SK-N-SH (cell line): ENCODE measurements at regions not wholly inside any gene's neighbourhood (a gene's known extent, or its start where the extent isn't known, plus 50 kb on each side); places are given as distances from the start of the nearest gene placed in this dataset.
A peak's percentile ranks its signal among the peaks of the same experiment; 100 is the strongest.

Source experiments
- CTCF ChIA-PET: fragments of 300-600, 350-600 bp; formaldehyde crosslinking; extraction: SDS; loops from one replicate; lab custom pipeline; 2021; lab: Yijun Ruan, JAX
- POLR2A ChIA-PET: fragments of 350-600 bp; sonication (Branson Sonifier 250); formaldehyde crosslinking; extraction: SDS; loops from one replicate; lab custom pipeline; 2020; ENCODE audit warnings: antibody characterized with exemption, inconsistent platforms; lab: Yijun Ruan, JAX
- DNase-seq: peaks from one replicate; pipeline ENCODE4 v3.0.0; 2012
- H2AFZ ChIP-seq: fragments of 200-600 bp; sonication (generic); 2 replicates; pipeline ENCODE4 v1.8.1; 2016; ENCODE audit warnings: antibody characterized with exemption, mild to moderate bottlenecking, low read depth
- H3F3A ChIP-seq: fragments of 200-600 bp; sonication (generic); replicated peaks from 2 replicates; pipeline ENCODE3; 2016; ENCODE audit warnings: antibody characterized with exemption, mild to moderate bottlenecking; ENCODE audit not compliant: insufficient read depth
- H3K27ac ChIP-seq, 2 experiments: fragments of 200-500 bp in 1 of 2; fragments of 200-600 bp in 1 of 2; sonication (Bioruptor generic) in 1 of 2; sonication (generic), shearing (Covaris generic) in 1 of 2; 2 replicates each; pipeline versions ENCODE4 v1.5.1 to v1.6.1; 2014 to 2016; ENCODE audit warnings: low read depth in 2 of 2, inconsistent platforms in 1 of 2, low read length in 1 of 2, mild to moderate bottlenecking in 1 of 2, mixed read lengths in 1 of 2
- H3K27me3 ChIP-seq: fragments of 200-600 bp; sonication (generic), shearing (Covaris generic); 2 replicates; pipeline ENCODE4 v1.6.1; 2016; ENCODE audit warnings: mixed run types; ENCODE audit not compliant: insufficient read depth
- H3K36me3 ChIP-seq, 2 experiments: fragments of 200-500 bp in 1 of 2; fragments of 200-600 bp in 1 of 2; sonication (Bioruptor generic) in 1 of 2; sonication (generic) in 1 of 2; replicated peaks in 1 of 2; 2 replicates each; pipeline versions ENCODE3 to v1.5.1; 2014 to 2016; ENCODE audit warnings: low read length in 1 of 2, mild to moderate bottlenecking in 1 of 2; ENCODE audit not compliant: insufficient read depth in 2 of 2, control insufficient read depth in 1 of 2
- H3K4me1 ChIP-seq, 2 experiments: fragments of 200-500 bp in 1 of 2; fragments of 200-600 bp in 1 of 2; sonication (Bioruptor generic) in 1 of 2; sonication (generic), shearing (Covaris generic) in 1 of 2; 2 replicates each; pipeline versions ENCODE4 v1.5.1 to v1.6.1; 2014 to 2016; ENCODE audit warnings: low read depth in 1 of 2, low read length in 1 of 2, mixed run types in 1 of 2; ENCODE audit not compliant: insufficient read depth in 2 of 2, control insufficient read depth in 1 of 2
- H3K4me2 ChIP-seq: fragments of 200-600 bp; sonication (generic), shearing (Covaris generic); 2 replicates; pipeline ENCODE4 v1.6.1; 2017; ENCODE audit warnings: mixed run types
- H3K4me3 ChIP-seq, 2 experiments: fragments of 200-500 bp in 1 of 2; fragments of 200-600 bp in 1 of 2; sonication (Bioruptor generic) in 1 of 2; sonication (generic), shearing (Covaris generic) in 1 of 2; 2 replicates each; pipeline versions ENCODE4 v1.5.1 to v1.8.1; 2014 to 2016; ENCODE audit warnings: low read depth in 2 of 2, inconsistent platforms in 1 of 2, low read length in 1 of 2, mild to moderate bottlenecking in 1 of 2, mixed read lengths in 1 of 2, moderate library complexity in 1 of 2
- H3K79me2 ChIP-seq: fragments of 200-600 bp; sonication (generic); 2 replicates; pipeline ENCODE4 v1.8.1; 2017; ENCODE audit warnings: mild to moderate bottlenecking; ENCODE audit not compliant: insufficient read depth
- H3K9ac ChIP-seq: fragments of 200-600 bp; sonication (generic); 2 replicates; pipeline ENCODE4 v1.6.1; 2017; ENCODE audit warnings: mixed run types
- H3K9me2 ChIP-seq: fragments of 200-600 bp; sonication (generic); 2 replicates; pipeline ENCODE4 v1.6.1; 2017; ENCODE audit warnings: mixed run types
- H3K9me3 ChIP-seq: fragments of 200-600 bp; sonication (generic); 2 replicates; pipeline ENCODE4 v1.6.1; 2017; ENCODE audit warnings: mixed run types, mild to moderate bottlenecking, moderate library complexity
- H4K20me1 ChIP-seq: fragments of 200-600 bp; sonication (generic); 2 replicates; pipeline ENCODE4 v1.6.1; 2017; ENCODE audit warnings: mild to moderate bottlenecking, mixed run types; ENCODE audit not compliant: insufficient read depth
- ELF1 ChIP-seq: IDR thresholded peaks from 2 replicates; pipeline ENCODE4 v1.4.0; 2012
- EP300 ChIP-seq, 2 experiments: IDR thresholded peaks; 2 replicates each; pipeline versions ENCODE4 v1.4.0 to v1.6.1; 2012; ENCODE audit warnings: borderline replicate concordance in 1 of 2, low read depth in 1 of 2, low read length in 1 of 2
- EZH2phosphoT487 ChIP-seq: fragments of 200-600 bp; sonication (generic); IDR thresholded peaks from 2 replicates; pipeline ENCODE4 v1.6.1; 2017; ENCODE audit warnings: low read depth, mixed run types, mild to moderate bottlenecking, antibody characterized with exemption, moderate library complexity, borderline replicate concordance
- FOSL2 ChIP-seq: IDR thresholded peaks from 2 replicates; pipeline ENCODE4 v1.4.0; 2012; ENCODE audit warnings: low read depth, mild to moderate bottlenecking, moderate library complexity, borderline replicate concordance
- GATA2 ChIP-seq: sonication (generic); formaldehyde crosslinking; IDR thresholded peaks from 2 replicates; pipeline ENCODE4 v1.5.0; 2020; ENCODE audit warnings: mild to moderate bottlenecking, missing genetic modification reagents
- MEF2A ChIP-seq: IDR thresholded peaks from 2 replicates; pipeline ENCODE4 v1.4.0; 2012; ENCODE audit warnings: low read depth, borderline replicate concordance
- RAD21 ChIP-seq: IDR thresholded peaks from 2 replicates; pipeline ENCODE4 v1.6.1; 2012; ENCODE audit warnings: mild to moderate bottlenecking, low read length
- RXRA ChIP-seq: IDR thresholded peaks from 2 replicates; pipeline ENCODE4 v1.4.0; 2012; ENCODE audit warnings: low read depth, mild to moderate bottlenecking, borderline replicate concordance
- SMC3 ChIP-seq: IDR thresholded peaks from 2 replicates; pipeline ENCODE4 v1.6.1; 2012; ENCODE audit warnings: low read depth, low read length, improper control_type of control experiment
- WGBS: methylation state at CpG from one replicate; pipeline ENCODE4 v1.1.6; 2017; ENCODE audit warnings: low lambda C conversion rate; 5-methylcytosine and 5-hydroxymethylcytosine counted together
- TF ChIP-seq, protein P1 (sequence below): IDR thresholded peaks from 2 replicates; pipeline ENCODE4; 2012
- TF ChIP-seq, protein P2 (sequence below): fragments of 200-600 bp; sonication (generic); IDR thresholded peaks from 2 replicates; pipeline ENCODE4 v1.6.1; 2017; ENCODE audit warnings: antibody characterized with exemption, mild to moderate bottlenecking, moderate library complexity
- TF ChIP-seq, protein P3 (sequence below): IDR thresholded peaks from 2 replicates; pipeline ENCODE4 v1.4.0; 2012; ENCODE audit warnings: low read depth, borderline replicate concordance
- TF ChIP-seq, protein P4 (sequence below): fragments of 150-350 bp; IDR thresholded peaks from 2 replicates; pipeline ENCODE4 v1.6.1; 2016; ENCODE audit warnings: mild to moderate bottlenecking, low read depth, low read length

DNA sequence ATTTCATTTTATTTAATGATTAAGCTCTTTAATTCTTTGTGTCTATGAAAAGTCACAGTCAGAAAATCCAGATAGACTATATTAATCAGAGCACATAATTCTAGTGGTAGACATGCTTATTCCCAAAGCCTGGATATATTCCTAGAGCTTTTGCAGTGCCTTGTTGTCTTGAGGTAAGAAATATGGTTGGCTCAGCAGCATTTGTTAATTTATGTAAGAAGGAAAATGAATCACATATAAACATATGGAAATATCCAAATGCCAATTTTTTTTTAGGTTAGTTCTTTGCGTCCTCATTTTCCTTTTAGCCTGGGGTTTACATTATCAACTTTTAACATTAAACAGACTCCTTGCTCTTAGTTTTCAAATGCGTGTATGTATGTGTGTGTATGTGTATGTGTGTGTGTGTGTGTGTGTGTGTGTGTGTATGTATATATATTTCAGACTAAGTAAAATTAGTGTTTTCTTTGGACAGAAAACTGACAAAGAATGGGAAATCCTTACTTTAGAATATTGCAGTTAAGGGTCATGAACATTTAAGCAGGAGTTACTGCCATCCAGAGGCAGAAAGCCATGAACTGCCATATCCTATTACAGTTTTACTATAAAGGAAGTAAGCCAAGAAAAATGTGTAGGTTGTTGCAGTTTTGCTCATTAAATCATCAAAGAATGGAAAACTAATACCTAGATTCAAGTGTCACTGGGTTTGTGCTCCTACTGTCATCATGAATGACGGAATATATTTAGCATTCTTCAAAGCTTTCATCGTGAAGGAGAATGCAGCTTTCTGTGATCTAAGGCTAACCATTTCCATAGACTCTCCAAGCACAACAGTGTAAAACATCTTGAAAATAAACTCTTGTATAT lies 477.1 kb upstream of the NR5A2 start:
- no peaks in the 10 kb centered on the region for H3K27me3 ChIP-seq
- H3K4me1 ChIP-seq, result peaks cover 0 to 11% of the 10 kb centered on the region in 2 experiments; a peak in 3 of 4 replicates
- H4K20me1 ChIP-seq, result no peaks in the 10 kb centered on the region
- H3K36me3 ChIP-seq, result no peaks in the 10 kb centered on the region
- peak; percentile 10 for DNase-seq
- TF ChIP-seq MEF2A (no peak), RXRA (no peak), RAD21 (peak; percentile 72), SMC3 (peak; percentile 53)
- TF ChIP-seq, protein P1, sequence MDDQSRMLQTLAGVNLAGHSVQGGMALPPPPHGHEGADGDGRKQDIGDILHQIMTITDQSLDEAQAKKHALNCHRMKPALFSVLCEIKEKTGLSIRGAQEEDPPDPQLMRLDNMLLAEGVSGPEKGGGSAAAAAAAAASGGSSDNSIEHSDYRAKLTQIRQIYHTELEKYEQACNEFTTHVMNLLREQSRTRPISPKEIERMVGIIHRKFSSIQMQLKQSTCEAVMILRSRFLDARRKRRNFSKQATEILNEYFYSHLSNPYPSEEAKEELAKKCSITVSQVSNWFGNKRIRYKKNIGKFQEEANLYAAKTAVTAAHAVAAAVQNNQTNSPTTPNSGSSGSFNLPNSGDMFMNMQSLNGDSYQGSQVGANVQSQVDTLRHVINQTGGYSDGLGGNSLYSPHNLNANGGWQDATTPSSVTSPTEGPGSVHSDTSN, result peak; percentile 40; the same call in 1 of the 2 replicates
- TF ChIP-seq, protein P2, sequence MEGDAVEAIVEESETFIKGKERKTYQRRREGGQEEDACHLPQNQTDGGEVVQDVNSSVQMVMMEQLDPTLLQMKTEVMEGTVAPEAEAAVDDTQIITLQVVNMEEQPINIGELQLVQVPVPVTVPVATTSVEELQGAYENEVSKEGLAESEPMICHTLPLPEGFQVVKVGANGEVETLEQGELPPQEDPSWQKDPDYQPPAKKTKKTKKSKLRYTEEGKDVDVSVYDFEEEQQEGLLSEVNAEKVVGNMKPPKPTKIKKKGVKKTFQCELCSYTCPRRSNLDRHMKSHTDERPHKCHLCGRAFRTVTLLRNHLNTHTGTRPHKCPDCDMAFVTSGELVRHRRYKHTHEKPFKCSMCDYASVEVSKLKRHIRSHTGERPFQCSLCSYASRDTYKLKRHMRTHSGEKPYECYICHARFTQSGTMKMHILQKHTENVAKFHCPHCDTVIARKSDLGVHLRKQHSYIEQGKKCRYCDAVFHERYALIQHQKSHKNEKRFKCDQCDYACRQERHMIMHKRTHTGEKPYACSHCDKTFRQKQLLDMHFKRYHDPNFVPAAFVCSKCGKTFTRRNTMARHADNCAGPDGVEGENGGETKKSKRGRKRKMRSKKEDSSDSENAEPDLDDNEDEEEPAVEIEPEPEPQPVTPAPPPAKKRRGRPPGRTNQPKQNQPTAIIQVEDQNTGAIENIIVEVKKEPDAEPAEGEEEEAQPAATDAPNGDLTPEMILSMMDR, result peak; percentile 66
- ChIA-PET POLR2A (no interaction called here), CTCF (interaction anchor here (0.6 to 6.7 kb wide), 12 partner anchors 13 to 796 kb away, joined by 3 to 77 read pairs (median 4); no protein-coding TSS in a partner anchor)
- no peaks in the 10 kb centered on the region for H3K9me2 ChIP-seq
- H3K9ac ChIP-seq, result no peak overlapping the region
- H3K27ac ChIP-seq, result no peak overlapping the region
- H2AFZ ChIP-seq, result 0 out of 2 replicates have a peak overlapping the region, but pooled peaks have one; percentile 4
- no peaks in the 10 kb centered on the region for H3F3A ChIP-seq
- no peaks in the 10 kb centered on the region for H3K9me3 ChIP-seq
- no peak overlapping the region for H3K4me3 ChIP-seq
- H3K79me2 ChIP-seq, result no peaks in the 10 kb centered on the region
- no peak overlapping the region for H3K4me2 ChIP-seq
- WGBS, result 84% methylated on average over 4 of the region's 4 CpGs

DNA sequence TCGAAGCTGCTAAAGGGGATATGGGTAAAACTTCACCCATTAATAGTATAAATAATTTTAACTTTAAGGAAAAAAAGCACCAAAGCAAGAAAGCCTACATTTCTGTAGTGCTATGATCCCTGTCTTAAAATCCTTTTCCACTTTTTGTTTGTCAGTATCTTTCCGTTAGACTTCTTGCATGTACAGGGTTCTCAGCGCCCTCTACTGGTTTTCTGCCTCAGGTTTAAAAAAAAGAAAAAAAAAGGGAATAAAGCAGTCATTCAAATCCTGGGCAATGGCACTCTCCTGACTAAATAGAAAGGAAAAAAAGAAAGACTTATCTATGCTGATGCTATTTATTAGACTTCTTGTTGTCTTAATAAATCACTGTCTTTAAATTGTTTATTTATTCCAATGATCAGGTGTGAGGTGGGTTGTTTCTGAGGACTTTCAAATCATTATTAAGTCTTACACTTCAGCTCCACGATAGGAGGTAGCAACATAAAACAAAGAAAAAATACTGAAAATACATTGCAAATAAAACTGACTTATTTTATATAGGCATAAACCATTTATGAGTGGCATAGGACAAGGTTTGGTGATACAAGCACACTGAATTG lies 475.4 kb upstream of the NR5A2 start:
- Histone ChIP-seq H3F3A (no peaks in the 10 kb centered on the region), H3K79me2 (no peaks in the 10 kb centered on the region), H3K4me2 (no peak overlapping the region), H3K27ac (no peak overlapping the region), H3K9ac (no peak overlapping the region), H3K4me3 (no peak overlapping the region), H3K9me2 (no peaks in the 10 kb centered on the region), H2AFZ (no peak overlapping the region), H3K27me3 (no peaks in the 10 kb centered on the region), H3K4me1 (peaks cover 0 to 11% of the 10 kb centered on the region in 2 experiments; a peak in 3 of 4 replicates), H3K9me3 (no peaks in the 10 kb centered on the region), H4K20me1 (no peaks in the 10 kb centered on the region), H3K36me3 (no peaks in the 10 kb centered on the region)
- CTCF ChIA-PET, result interaction anchor here (0.6 to 6.7 kb wide), 19 partner anchors 12 to 801 kb away, joined by 3 to 77 read pairs (median 3); no protein-coding TSS in a partner anchor
- DNase-seq, result peak; percentile 47
- POLR2A ChIA-PET, result no interaction called here
- TF ChIP-seq SMC3 (peak; percentile 75), EZH2phosphoT487 (no peak), FOSL2 (no peak), ELF1 (no peak), EP300 (IDR thresholded peaks at IDR 0.05; ENCODE audit: borderline replicate concordance in 1 of 2, low read depth in 1 of 2, low read length in 1 of 2) (no peak), MEF2A (no peak), RAD21 (peak; percentile 93), GATA2 (CRISPR knock-in tag) (no peak), RXRA (no peak)
- TF ChIP-seq, protein P2, result peak; percentile 96
- TF ChIP-seq, protein P1, result no peak
- TF ChIP-seq, protein P3, sequence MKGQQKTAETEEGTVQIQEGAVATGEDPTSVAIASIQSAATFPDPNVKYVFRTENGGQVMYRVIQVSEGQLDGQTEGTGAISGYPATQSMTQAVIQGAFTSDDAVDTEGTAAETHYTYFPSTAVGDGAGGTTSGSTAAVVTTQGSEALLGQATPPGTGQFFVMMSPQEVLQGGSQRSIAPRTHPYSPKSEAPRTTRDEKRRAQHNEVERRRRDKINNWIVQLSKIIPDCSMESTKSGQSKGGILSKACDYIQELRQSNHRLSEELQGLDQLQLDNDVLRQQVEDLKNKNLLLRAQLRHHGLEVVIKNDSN, result no peak
- TF ChIP-seq, protein P4, sequence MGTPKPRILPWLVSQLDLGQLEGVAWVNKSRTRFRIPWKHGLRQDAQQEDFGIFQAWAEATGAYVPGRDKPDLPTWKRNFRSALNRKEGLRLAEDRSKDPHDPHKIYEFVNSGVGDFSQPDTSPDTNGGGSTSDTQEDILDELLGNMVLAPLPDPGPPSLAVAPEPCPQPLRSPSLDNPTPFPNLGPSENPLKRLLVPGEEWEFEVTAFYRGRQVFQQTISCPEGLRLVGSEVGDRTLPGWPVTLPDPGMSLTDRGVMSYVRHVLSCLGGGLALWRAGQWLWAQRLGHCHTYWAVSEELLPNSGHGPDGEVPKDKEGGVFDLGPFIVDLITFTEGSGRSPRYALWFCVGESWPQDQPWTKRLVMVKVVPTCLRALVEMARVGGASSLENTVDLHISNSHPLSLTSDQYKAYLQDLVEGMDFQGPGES, result no peak
- WGBS, result 45% methylated on average over 4 of the region's 4 CpGs
